Kidney capillary endothelial cell (primary cell): ENCODE measurements at regions not wholly inside any gene's neighbourhood (a gene's known extent, or its start where the extent isn't known, plus 50 kb on each side); places are given as distances from the start of the nearest gene placed in this dataset.
"Not testable (repeated sequence)": the region's sequence is repeated elsewhere in the genome, so short reads cannot be mapped to it uniquely, and the experiment has no call there.

Experiments
- DNase-seq: peaks from one replicate; pipeline ENCODE4 v3.0.0-alpha.2; 2018; ENCODE audit warnings: low spot score

- no peak for DNase-seq
Observed at GRCh38 chr2:215654148-215654819, 218.4 kb upstream of the FN1 start.

- no peak for DNase-seq
Observed at GRCh38 chr2:215653344-215654030, 217.6 kb upstream of the FN1 start.

GRCh38 chr2:215652388-215652787 lies 216.5 kb upstream of the FN1 start:
- DNase-seq, result no peak

GRCh38 chr2:215651412-215651811 lies 215.5 kb upstream of the FN1 start:
- no peak for DNase-seq

- DNase-seq, result no peak
Observed at GRCh38 chr2:215644233-215644897, 208.5 kb upstream of the FN1 start.

GRCh38 chr2:215638687-215639086 lies 202.8 kb upstream of the FN1 start:
- DNase-seq, result no peak

- no peak for DNase-seq
Observed at GRCh38 chr2:215637651-215638050, 201.8 kb upstream of the FN1 start.

GRCh38 chr2:215636816-215637215 lies 200.9 kb upstream of the FN1 start:
- no peak for DNase-seq

- DNase-seq, result no peak
Observed at GRCh38 chr2:215635788-215636139, 199.9 kb upstream of the FN1 start.

- no peak for DNase-seq
Observed at GRCh38 chr2:215635071-215635787, 199.4 kb upstream of the FN1 start.

- no peak for DNase-seq
Observed at GRCh38 chr2:215633360-215633759, 197.5 kb upstream of the FN1 start.

- no peak for DNase-seq
Observed at GRCh38 chr2:215631696-215632095, 195.8 kb upstream of the FN1 start.

GRCh38 chr2:215630796-215631195 lies 194.9 kb upstream of the FN1 start:
- DNase-seq, result not testable (repeated sequence)

- DNase-seq, result no peak
Observed at GRCh38 chr2:215627771-215628170, 191.9 kb upstream of the FN1 start.

- no peak for DNase-seq
Observed at GRCh38 chr2:215626812-215627281, 191.0 kb upstream of the FN1 start.

GRCh38 chr2:215626063-215626462 lies 190.2 kb upstream of the FN1 start:
- DNase-seq, result no peak

- DNase-seq, result no peak
Observed at GRCh38 chr2:215625207-215625606, 189.3 kb upstream of the FN1 start.

- no peak for DNase-seq
Observed at GRCh38 chr2:215624423-215624829, 188.6 kb upstream of the FN1 start.

GRCh38 chr2:215622837-215623236 lies 187.0 kb upstream of the FN1 start:
- DNase-seq, result no peak

GRCh38 chr2:215621381-215621780 lies 185.5 kb upstream of the FN1 start:
- DNase-seq, result no peak

- DNase-seq, result no peak
Observed at GRCh38 chr2:215620528-215620927, 184.7 kb upstream of the FN1 start.

- no peak for DNase-seq
Observed at GRCh38 chr2:215619989-215620388, 184.1 kb upstream of the FN1 start.
